ENCODE measurements at regions not wholly inside any gene's neighbourhood (a gene's known extent, or its start where the extent isn't known, plus 50 kb on each side); places are given as distances from the start of the nearest gene placed in this dataset.

DNA sequence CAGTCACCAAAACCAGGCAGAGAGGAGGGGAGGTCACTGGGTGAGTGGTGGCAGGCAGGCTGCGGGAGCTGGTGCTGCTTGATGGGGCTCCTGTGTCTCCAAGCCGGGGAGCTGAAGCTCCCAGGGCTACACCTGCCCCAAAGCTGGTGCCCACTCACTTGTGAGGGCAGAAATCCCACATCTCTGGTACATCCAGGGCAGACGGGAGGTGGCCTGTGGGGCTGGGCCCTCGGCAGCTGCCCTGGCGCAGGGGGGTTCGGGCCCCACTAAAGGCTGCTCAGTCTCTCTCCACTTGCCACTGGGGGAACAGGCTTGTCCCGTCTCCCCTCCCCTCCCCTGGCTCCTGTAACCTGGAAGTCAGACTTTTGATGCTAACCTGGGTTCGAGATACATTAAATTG, 55.6 kb upstream of the PPARA start:
- no peak for TF ChIP-seq CTCF (IDR thresholded peaks at IDR 0.05)
- TF ChIP-seq POLR2A (IDR thresholded peaks at IDR 0.05), result no peak
- no peak for TF ChIP-seq EP300 (IDR thresholded peaks at IDR 0.05)

Measured in stomach (tissue), 4 donors.